OCI-LY7 (cell line): ENCODE measurements at regions not wholly inside any gene's neighbourhood (a gene's known extent, or its start where the extent isn't known, plus 50 kb on each side); places are given as distances from the start of the nearest gene placed in this dataset.

Experiments
- BruUV-seq: library from RNA; stranded (reverse); fragments of 400-500 nt; replicated peaks from 2 replicates; lab custom pipeline; 2021; lab: Mats Ljungman, UMichigan
- CTCF ChIA-PET: fragments of 300-600 bp; sonication (Branson Sonifier 250); formaldehyde crosslinking; loops from one replicate; lab custom pipeline; 2022; ENCODE audit warnings: antibody characterized with exemption; ENCODE audit not compliant: unreplicated experiment; lab: Charles Lee
- POLR2A ChIA-PET: fragments of 300-600 bp; sonication (Branson Sonifier 250); formaldehyde crosslinking; loops from one replicate; lab custom pipeline; 2022; ENCODE audit warnings: antibody characterized with exemption; lab: Charles Lee
- DNase-seq: peaks from one replicate; pipeline ENCODE4 v3.0.0-alpha.2; 2015; ENCODE audit warnings: low spot score
- H2AFZ ChIP-seq: fragments of 200-600 bp; sonication (generic), shearing (Covaris generic); 2 replicates; pipeline ENCODE4 v1.6.1; 2014; ENCODE audit warnings: mild to moderate bottlenecking, antibody characterized with exemption, low read length, moderate library complexity
- H3K27ac ChIP-seq: fragments of 200-600 bp; sonication (generic); 2 replicates; pipeline ENCODE4 v1.5.1; 2014; ENCODE audit warnings: mixed run types, low read depth, mild to moderate bottlenecking, moderate library complexity, low read length, inconsistent platforms; ENCODE audit not compliant: poor library complexity, severe bottlenecking
- H3K36me3 ChIP-seq: fragments of 200-600 bp; sonication (generic); 2 replicates; pipeline ENCODE4 v1.6.1; 2014; ENCODE audit warnings: mild to moderate bottlenecking, antibody characterized with exemption, low read length, moderate library complexity, mixed read lengths; ENCODE audit not compliant: insufficient read depth
- H3K4me1 ChIP-seq: fragments of 200-600 bp; sonication (generic); 2 replicates; pipeline ENCODE4 v1.5.1; 2014; ENCODE audit warnings: mild to moderate bottlenecking, low read length; ENCODE audit not compliant: insufficient read depth, poor library complexity, severe bottlenecking
- H3K4me2 ChIP-seq: fragments of 200-600 bp; sonication (generic); 2 replicates; pipeline ENCODE4 v1.6.1; 2014; ENCODE audit warnings: mild to moderate bottlenecking, low read length
- H3K4me3 ChIP-seq: fragments of 200-600 bp; sonication (generic); 2 replicates; pipeline ENCODE4 v1.5.1; 2014; ENCODE audit warnings: mild to moderate bottlenecking, low read depth, low read length; ENCODE audit not compliant: poor library complexity, severe bottlenecking
- H3K79me2 ChIP-seq: fragments of 200-600 bp; sonication (generic); 2 replicates; pipeline ENCODE4 v1.6.1; 2016; ENCODE audit warnings: low read depth, mild to moderate bottlenecking, low read length, moderate library complexity, mixed read lengths; ENCODE audit not compliant: insufficient read depth
- H3K9me2 ChIP-seq: fragments of 200-600 bp; sonication (generic); 2 replicates; pipeline ENCODE4 v1.6.1; 2016; ENCODE audit warnings: mild to moderate bottlenecking, low read length, mixed read lengths; ENCODE audit not compliant: insufficient read depth
- H3K9me3 ChIP-seq: fragments of 200-600 bp; sonication (generic); 2 replicates; pipeline ENCODE4 v1.6.1; 2014; ENCODE audit warnings: mild to moderate bottlenecking, mixed run types, low read length, mixed read lengths
- H4K20me1 ChIP-seq: fragments of 200-600 bp; sonication (generic); 2 replicates; pipeline ENCODE4 v1.6.1; 2014; ENCODE audit warnings: mild to moderate bottlenecking, antibody characterized with exemption, low read length, moderate library complexity, mixed read lengths; ENCODE audit not compliant: insufficient read depth
- EZH2phosphoT487 ChIP-seq: fragments of 200-600 bp; sonication (generic); IDR thresholded peaks from 2 replicates; pipeline ENCODE4 v1.6.1; 2018; ENCODE audit warnings: low read depth, borderline replicate concordance, mild to moderate bottlenecking, mixed run types, antibody characterized with exemption, low read length, moderate library complexity, mixed read lengths
- intact Hi-C: fragments of 100-400 bp; cut with micrococcal nuclease; formaldehyde crosslinking; loops from one replicate; pipeline ENCODE4 v1.10.0; 2022; ENCODE audit not compliant: unreplicated experiment
- TF ChIP-seq, protein P1 (sequence below): fragments of 200-600 bp; sonication (generic); conservative IDR thresholded peaks from 2 replicates; pipeline ENCODE4 v1.5.1; 2014; ENCODE audit warnings: mild to moderate bottlenecking, antibody characterized with exemption, low read length, moderate library complexity, mixed read lengths

DNA sequence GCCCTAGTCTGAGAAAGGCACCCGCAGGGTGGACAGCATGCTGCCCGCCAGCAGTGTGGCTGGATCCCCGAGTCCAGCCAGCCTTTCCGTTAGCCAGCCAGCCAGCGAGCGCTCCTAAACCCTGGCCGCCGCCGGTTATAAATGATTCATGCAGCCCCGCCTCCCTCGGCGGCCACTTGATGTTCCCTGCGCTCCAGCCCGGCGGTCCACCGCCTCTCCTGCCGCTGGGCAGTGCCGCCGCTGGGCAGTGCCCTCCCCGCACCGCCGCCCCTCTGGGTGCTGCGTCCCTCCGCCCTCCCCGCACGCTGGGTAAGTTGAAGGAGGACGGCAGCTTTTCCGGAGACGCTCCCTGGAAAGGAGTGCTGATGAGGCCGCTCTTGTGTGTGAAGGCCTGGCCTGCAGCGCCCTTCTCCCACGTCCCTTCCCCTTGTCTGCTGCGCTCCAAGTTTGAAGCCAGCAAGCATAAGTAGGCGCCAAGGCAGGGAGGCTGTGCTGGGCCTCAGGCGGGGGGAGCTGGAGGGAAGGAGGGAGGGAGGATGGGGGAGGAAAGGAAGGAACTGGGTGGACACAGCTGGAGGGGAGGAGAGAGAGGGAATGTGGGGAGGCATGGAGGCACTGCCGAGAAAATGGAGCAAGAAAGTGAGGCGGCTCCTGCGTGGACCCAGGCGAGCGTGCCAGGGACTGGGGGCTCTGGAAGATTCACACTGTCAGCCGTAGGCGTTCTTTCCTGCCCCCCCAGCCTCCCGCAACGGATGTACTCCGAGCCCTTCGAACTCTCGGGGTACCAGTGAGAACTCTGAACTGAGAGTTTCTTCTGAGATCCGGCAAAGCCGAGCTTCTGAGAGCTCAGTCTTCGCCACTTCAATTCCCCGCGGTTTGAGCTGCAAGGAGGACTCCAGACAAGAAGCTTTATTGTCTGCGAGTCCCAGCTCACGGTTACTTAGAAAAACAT is 131.9 kb downstream of the GLI2 start:
- intact Hi-C loops: no loop called here
- Histone ChIP-seq H3K4me2 (no peak overlapping the region), H3K27ac (no peak overlapping the region), H2AFZ (no peak overlapping the region), H3K9me2 (no peaks in the 10 kb centered on the region), H3K9me3 (no peaks in the 10 kb centered on the region), H3K36me3 (no peaks in the 10 kb centered on the region), H3K4me3 (no peak overlapping the region), H3K79me2 (no peaks in the 10 kb centered on the region), H3K4me1 (no peaks in the 10 kb centered on the region), H4K20me1 (no peaks in the 10 kb centered on the region)
- CTCF ChIA-PET: no interaction called here
- TF ChIP-seq, protein P1, sequence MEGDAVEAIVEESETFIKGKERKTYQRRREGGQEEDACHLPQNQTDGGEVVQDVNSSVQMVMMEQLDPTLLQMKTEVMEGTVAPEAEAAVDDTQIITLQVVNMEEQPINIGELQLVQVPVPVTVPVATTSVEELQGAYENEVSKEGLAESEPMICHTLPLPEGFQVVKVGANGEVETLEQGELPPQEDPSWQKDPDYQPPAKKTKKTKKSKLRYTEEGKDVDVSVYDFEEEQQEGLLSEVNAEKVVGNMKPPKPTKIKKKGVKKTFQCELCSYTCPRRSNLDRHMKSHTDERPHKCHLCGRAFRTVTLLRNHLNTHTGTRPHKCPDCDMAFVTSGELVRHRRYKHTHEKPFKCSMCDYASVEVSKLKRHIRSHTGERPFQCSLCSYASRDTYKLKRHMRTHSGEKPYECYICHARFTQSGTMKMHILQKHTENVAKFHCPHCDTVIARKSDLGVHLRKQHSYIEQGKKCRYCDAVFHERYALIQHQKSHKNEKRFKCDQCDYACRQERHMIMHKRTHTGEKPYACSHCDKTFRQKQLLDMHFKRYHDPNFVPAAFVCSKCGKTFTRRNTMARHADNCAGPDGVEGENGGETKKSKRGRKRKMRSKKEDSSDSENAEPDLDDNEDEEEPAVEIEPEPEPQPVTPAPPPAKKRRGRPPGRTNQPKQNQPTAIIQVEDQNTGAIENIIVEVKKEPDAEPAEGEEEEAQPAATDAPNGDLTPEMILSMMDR: no peak
- no peak for TF ChIP-seq EZH2phosphoT487
- DNase-seq: no peak
- POLR2A ChIA-PET: no interaction called here
- BruUV-seq: no TSS peak

DNA sequence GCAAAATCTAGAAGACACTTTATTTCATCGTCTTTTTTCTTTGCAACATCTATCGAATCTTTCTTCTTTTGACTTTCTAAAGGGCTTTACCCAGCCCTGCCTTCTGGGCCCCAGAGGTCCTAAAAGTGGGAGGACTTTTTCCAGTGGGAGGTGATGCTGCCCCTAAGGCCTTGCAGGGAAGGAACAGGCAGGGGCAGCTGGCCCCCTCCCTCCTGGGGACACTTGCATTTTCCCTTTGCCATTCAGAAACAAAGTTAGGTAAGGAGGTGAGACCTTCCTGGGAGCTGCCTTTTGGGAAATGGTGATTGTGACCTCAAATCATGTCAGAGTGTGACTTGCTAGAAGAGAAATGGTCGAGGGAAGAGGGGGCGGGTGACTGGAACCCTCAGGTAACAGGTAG is 132.7 kb downstream of the GLI2 start:
- POLR2A ChIA-PET: no interaction called here
- Histone ChIP-seq H3K4me1 (no peaks in the 10 kb centered on the region), H3K9me3 (no peaks in the 10 kb centered on the region), H3K4me2 (no peak overlapping the region), H3K9me2 (no peaks in the 10 kb centered on the region), H3K4me3 (no peak overlapping the region), H2AFZ (no peak overlapping the region), H3K36me3 (no peaks in the 10 kb centered on the region), H4K20me1 (no peaks in the 10 kb centered on the region), H3K79me2 (no peaks in the 10 kb centered on the region), H3K27ac (no peak overlapping the region)
- intact Hi-C loops: no loop called here
- TF ChIP-seq, protein P1: no peak
- TF ChIP-seq EZH2phosphoT487: no peak
- BruUV-seq: no TSS peak
- no peak for DNase-seq
- CTCF ChIA-PET: no interaction called here
